Chondrocyte (in vitro differentiated cells): ENCODE measurements at regions not wholly inside any gene's neighbourhood (a gene's known extent, or its start where the extent isn't known, plus 50 kb on each side); places are given as distances from the start of the nearest gene placed in this dataset.

Source experiments
- DNase-seq: peaks from one replicate; pipeline ENCODE4 v3.0.0; 2021; ENCODE audit warnings: mixed read lengths, low spot score
- H3K27ac Mint-ChIP-seq: one replicate; pipeline ENCODE4 v1.8.0; 2021; ENCODE audit warnings: mild to moderate bottlenecking, moderate library complexity, mixed read lengths; ENCODE audit not compliant: unreplicated experiment
- H3K27me3 Mint-ChIP-seq: 2 replicates; pipeline ENCODE4 v1.8.0; 2021; ENCODE audit warnings: low read depth, mixed read lengths
- H3K36me3 Mint-ChIP-seq: 2 replicates; pipeline ENCODE4 v1.8.0; 2021; ENCODE audit warnings: low read depth, mixed read lengths
- H3K4me1 Mint-ChIP-seq: 2 replicates; pipeline ENCODE4 v1.8.0; 2021; ENCODE audit warnings: low read depth, mild to moderate bottlenecking, mixed read lengths
- H3K4me3 Mint-ChIP-seq: one replicate; pipeline ENCODE4 v1.8.0; 2021; ENCODE audit warnings: mild to moderate bottlenecking, moderate library complexity, mixed read lengths; ENCODE audit not compliant: unreplicated experiment
- H3K9me3 Mint-ChIP-seq: 2 replicates; pipeline ENCODE4 v1.8.0; 2021; ENCODE audit warnings: low read depth, mixed read lengths
- TF ChIP-seq, protein P1 (sequence below): fragments of 200-600 bp; sonication (generic); IDR thresholded peaks from 2 replicates; pipeline ENCODE4 v1.5.0; 2021; ENCODE audit warnings: antibody characterized with exemption, mild to moderate bottlenecking, moderate library complexity

DNA sequence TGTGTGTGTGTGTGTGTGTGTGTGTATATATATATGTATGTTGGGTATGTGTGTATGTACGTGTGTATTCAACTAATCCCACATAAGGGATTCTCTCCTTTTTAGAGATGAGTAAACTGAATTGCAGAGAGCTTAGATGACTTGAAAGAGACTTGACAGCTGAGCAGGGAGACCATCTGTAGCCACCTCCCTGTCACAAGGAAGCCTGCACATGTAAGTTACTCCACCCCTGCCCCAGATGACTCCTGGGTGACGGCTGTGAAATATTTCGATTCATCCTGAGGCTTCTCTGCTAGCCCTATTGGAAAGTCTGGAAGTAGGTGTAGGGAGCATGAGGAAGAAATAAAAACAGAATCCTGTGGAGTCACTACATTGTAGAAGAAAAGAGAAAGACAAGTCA lies 480.4 kb downstream of the FOXO1 start:
- no peaks in the 10 kb centered on the region for H3K9me3 Mint-ChIP-seq
- DNase-seq: no peak

GRCh38 chr13:40186626-40187323 lies 479.7 kb downstream of the FOXO1 start:
- H3K4me3 Mint-ChIP-seq: no peak overlapping the region
- H3K4me1 Mint-ChIP-seq: peaks cover 35% of the 10 kb centered on the region
- H3K9me3 Mint-ChIP-seq: no peaks in the 10 kb centered on the region
- H3K27ac Mint-ChIP-seq: no peak overlapping the region
- TF ChIP-seq, protein P1, sequence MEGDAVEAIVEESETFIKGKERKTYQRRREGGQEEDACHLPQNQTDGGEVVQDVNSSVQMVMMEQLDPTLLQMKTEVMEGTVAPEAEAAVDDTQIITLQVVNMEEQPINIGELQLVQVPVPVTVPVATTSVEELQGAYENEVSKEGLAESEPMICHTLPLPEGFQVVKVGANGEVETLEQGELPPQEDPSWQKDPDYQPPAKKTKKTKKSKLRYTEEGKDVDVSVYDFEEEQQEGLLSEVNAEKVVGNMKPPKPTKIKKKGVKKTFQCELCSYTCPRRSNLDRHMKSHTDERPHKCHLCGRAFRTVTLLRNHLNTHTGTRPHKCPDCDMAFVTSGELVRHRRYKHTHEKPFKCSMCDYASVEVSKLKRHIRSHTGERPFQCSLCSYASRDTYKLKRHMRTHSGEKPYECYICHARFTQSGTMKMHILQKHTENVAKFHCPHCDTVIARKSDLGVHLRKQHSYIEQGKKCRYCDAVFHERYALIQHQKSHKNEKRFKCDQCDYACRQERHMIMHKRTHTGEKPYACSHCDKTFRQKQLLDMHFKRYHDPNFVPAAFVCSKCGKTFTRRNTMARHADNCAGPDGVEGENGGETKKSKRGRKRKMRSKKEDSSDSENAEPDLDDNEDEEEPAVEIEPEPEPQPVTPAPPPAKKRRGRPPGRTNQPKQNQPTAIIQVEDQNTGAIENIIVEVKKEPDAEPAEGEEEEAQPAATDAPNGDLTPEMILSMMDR: no peak
- peaks cover 2% of the 10 kb centered on the region for H3K36me3 Mint-ChIP-seq
- H3K27me3 Mint-ChIP-seq: no peaks in the 10 kb centered on the region
- no peak for DNase-seq

More for the DNA sequence above, 480.4 kb downstream of the FOXO1 start:
- Mint-ChIP-seq H3K36me3 (peaks cover 2% of the 10 kb centered on the region), H3K4me1 (peaks cover 33% of the 10 kb centered on the region), H3K27me3 (no peaks in the 10 kb centered on the region), H3K4me3 (no peak overlapping the region), H3K27ac (no peak overlapping the region)
- TF ChIP-seq, protein P1: no peak

- Mint-ChIP-seq H3K27ac (no peak overlapping the region), H3K4me3 (no peak overlapping the region), H3K36me3 (peaks cover 2% of the 10 kb centered on the region), H3K9me3 (no peaks in the 10 kb centered on the region), H3K27me3 (no peaks in the 10 kb centered on the region), H3K4me1 (peaks cover 36% of the 10 kb centered on the region)
- TF ChIP-seq, protein P1: no peak
- no peak for DNase-seq
Observed at GRCh38 chr13:40187324-40187795, 479.1 kb downstream of the FOXO1 start.

GRCh38 chr13:40187841-40188591 lies 478.4 kb downstream of the FOXO1 start:
- Mint-ChIP-seq H3K36me3 (peaks cover 2% of the 10 kb centered on the region), H3K9me3 (no peaks in the 10 kb centered on the region), H3K4me1 (peaks cover 36% of the 10 kb centered on the region), H3K4me3 (no peak overlapping the region), H3K27ac (no peak overlapping the region), H3K27me3 (no peaks in the 10 kb centered on the region)
- no peak for DNase-seq
- TF ChIP-seq, protein P1: no peak

DNA sequence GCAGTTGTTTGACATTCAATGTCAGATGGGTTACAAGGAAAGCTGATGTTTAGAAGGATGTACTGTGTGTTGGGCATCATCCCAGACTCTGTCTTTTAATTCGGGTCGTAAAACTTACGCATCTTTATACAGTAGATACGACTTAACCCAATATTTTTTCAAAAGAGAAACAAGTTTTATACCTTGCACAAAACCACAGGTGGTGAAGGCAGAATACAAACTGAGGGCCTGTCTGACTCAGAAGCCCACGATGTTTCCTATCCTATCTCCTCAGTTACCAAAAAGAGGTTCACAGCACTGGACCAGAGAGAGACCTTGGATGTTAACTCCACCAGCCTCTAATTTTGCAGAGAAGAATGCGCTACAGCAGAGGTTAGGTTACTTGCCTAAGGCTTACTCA lies 477.0 kb downstream of the FOXO1 start:
- Mint-ChIP-seq H3K4me3 (no peak overlapping the region), H3K27ac (no peak overlapping the region), H3K27me3 (no peaks in the 10 kb centered on the region), H3K9me3 (no peaks in the 10 kb centered on the region), H3K4me1 (peaks cover 36% of the 10 kb centered on the region), H3K36me3 (peaks cover 2% of the 10 kb centered on the region)
- TF ChIP-seq, protein P1: no peak
- no peak for DNase-seq
